Inflammatory macrophage (primary cell): ENCODE measurements at regions not wholly inside any gene's neighbourhood (a gene's known extent, or its start where the extent isn't known, plus 50 kb on each side); places are given as distances from the start of the nearest gene placed in this dataset.

Experiments
- DNase-seq, 2 donors: peaks; one replicate each; pipeline ENCODE4 v3.0.0-alpha.2; 2020 to 2022

- DNase-seq, result no peak
Observed at GRCh38 chr5:117881426-117882230, 1106.7 kb downstream of the DTWD2 start.

- no peak for DNase-seq
Observed at GRCh38 chr5:117880932-117881331, 1107.4 kb downstream of the DTWD2 start.

GRCh38 chr5:117877731-117878130 is 1110.6 kb downstream of the DTWD2 start:
- no peak for DNase-seq

GRCh38 chr5:117872798-117873368 is 1115.5 kb downstream of the DTWD2 start:
- DNase-seq, result no peak

- no peak for DNase-seq
Observed at GRCh38 chr5:117869596-117869995, 1118.8 kb downstream of the DTWD2 start.

GRCh38 chr5:117863586-117864296 is 1124.6 kb downstream of the DTWD2 start:
- peak; percentile 76 to 88 for DNase-seq

GRCh38 chr5:117860550-117860949 is 1127.8 kb downstream of the DTWD2 start:
- DNase-seq, result no peak

GRCh38 chr5:117859176-117859575 is 1129.2 kb downstream of the DTWD2 start:
- DNase-seq, result peak; percentile 2 to 69

- no peak for DNase-seq
Observed at GRCh38 chr5:117856713-117857112, 1131.6 kb downstream of the DTWD2 start.

- DNase-seq, result no peak
Observed at GRCh38 chr5:117837786-117838185, 1150.6 kb downstream of the DTWD2 start.

GRCh38 chr5:117833691-117834090 is 1154.7 kb downstream of the DTWD2 start:
- DNase-seq, result no peak

GRCh38 chr5:117829646-117830045 is 1158.7 kb downstream of the DTWD2 start:
- DNase-seq, result no peak

- DNase-seq, result no peak
Observed at GRCh38 chr5:117813850-117814249, 1174.5 kb downstream of the DTWD2 start.

- DNase-seq, result no peak
Observed at GRCh38 chr5:117812861-117813260, 1175.5 kb downstream of the DTWD2 start.

- no peak for DNase-seq
Observed at GRCh38 chr5:117809251-117809650, 1179.1 kb downstream of the DTWD2 start.

- DNase-seq, result no peak
Observed at GRCh38 chr5:117805058-117805457, 1183.3 kb downstream of the DTWD2 start.

GRCh38 chr5:117803533-117803932 is 1184.8 kb downstream of the DTWD2 start:
- DNase-seq, result no peak

- no peak for DNase-seq
Observed at GRCh38 chr5:117801583-117801982, 1186.8 kb downstream of the DTWD2 start.

- DNase-seq, result no peak
Observed at GRCh38 chr5:117800261-117800660, 1188.1 kb downstream of the DTWD2 start.

GRCh38 chr5:117794847-117795246 is 1193.5 kb downstream of the DTWD2 start:
- DNase-seq, result no peak

- DNase-seq, result no peak
Observed at GRCh38 chr5:117793963-117794362, 1194.4 kb downstream of the DTWD2 start.

- DNase-seq, result no peak
Observed at GRCh38 chr5:117792476-117792875, 1195.9 kb downstream of the DTWD2 start.

GRCh38 chr5:117788596-117788995 is 1199.8 kb downstream of the DTWD2 start:
- no peak for DNase-seq

- DNase-seq, result no peak
Observed at GRCh38 chr5:117779171-117779570, 1204.5 kb upstream of the SEMA6A start.
